ENCODE measurements at regions not wholly inside any gene's neighbourhood (a gene's known extent, or its start where the extent isn't known, plus 50 kb on each side); places are given as distances from the start of the nearest gene placed in this dataset.

GRCh38 chr10:62453274-62453673, 79.1 kb downstream of the ZNF365 start:
- DNase-seq = no peak

- no peak for DNase-seq
These were observed 80.7 kb downstream of the ZNF365 start for GRCh38 chr10:62454687-62455397.

GRCh38 chr10:62456611-62457101, 82.5 kb downstream of the ZNF365 start:
- no peak for DNase-seq

GRCh38 chr10:62457196-62457595, 83.0 kb downstream of the ZNF365 start:
- DNase-seq = no peak

- no peak for DNase-seq
These were observed 83.4 kb downstream of the ZNF365 start for GRCh38 chr10:62457598-62457997.

GRCh38 chr10:62459072-62459471, 84.9 kb downstream of the ZNF365 start:
- no peak for DNase-seq

- no peak for DNase-seq
These were observed 85.3 kb downstream of the ZNF365 start for GRCh38 chr10:62459500-62459899.

GRCh38 chr10:62460393-62460792, 86.2 kb downstream of the ZNF365 start:
- DNase-seq = no peak

GRCh38 chr10:62461120-62461519, 87.0 kb downstream of the ZNF365 start:
- DNase-seq = no peak

- no peak for DNase-seq
These were observed 88.3 kb downstream of the ZNF365 start for GRCh38 chr10:62462461-62462860.

GRCh38 chr10:62463364-62463763, 89.2 kb downstream of the ZNF365 start:
- no peak for DNase-seq

GRCh38 chr10:62464308-62464707, 90.1 kb downstream of the ZNF365 start:
- no peak for DNase-seq

- no peak for DNase-seq
These were observed 92.4 kb downstream of the ZNF365 start for GRCh38 chr10:62466590-62466989.

GRCh38 chr10:62467527-62467926, 93.4 kb downstream of the ZNF365 start:
- DNase-seq = no peak

GRCh38 chr10:62471711-62472110, 97.5 kb downstream of the ZNF365 start:
- no peak for DNase-seq

GRCh38 chr10:62473241-62473640, 99.1 kb downstream of the ZNF365 start:
- no peak for DNase-seq

- no peak for DNase-seq
These were observed 101.4 kb downstream of the ZNF365 start for GRCh38 chr10:62475551-62475950.

GRCh38 chr10:62479523-62479922, 105.4 kb downstream of the ZNF365 start:
- DNase-seq = no peak

GRCh38 chr10:62480196-62480595, 106.0 kb downstream of the ZNF365 start:
- no peak for DNase-seq

- DNase-seq = no peak
These were observed 108.4 kb downstream of the ZNF365 start for GRCh38 chr10:62482581-62482980.

GRCh38 chr10:62491597-62491996, 117.4 kb downstream of the ZNF365 start:
- no peak for DNase-seq

- DNase-seq = peak in 1 of 3 experiments; percentile 43
These were observed 118.1 kb downstream of the ZNF365 start for GRCh38 chr10:62492012-62492869.

GRCh38 chr10:62492870-62493180, 118.7 kb downstream of the ZNF365 start:
- no peak for DNase-seq

- DNase-seq = no peak
These were observed 122.8 kb downstream of the ZNF365 start for GRCh38 chr10:62496925-62497324.

All from NCI-H1417 (cell line).